Parathyroid adenoma (tissue), 2 donors: ENCODE measurements at regions not wholly inside any gene's neighbourhood (a gene's known extent, or its start where the extent isn't known, plus 50 kb on each side); places are given as distances from the start of the nearest gene placed in this dataset.

ENCODE experiments used
- H2AFZ ChIP-seq: fragments of 300-600 bp; sonication (generic); one replicate; pipeline ENCODE4 v1.7.0; 2017; ENCODE audit warnings: antibody characterized with exemption, mild to moderate bottlenecking
- H3K27ac ChIP-seq: fragments of 300-600 bp; sonication (generic); one replicate; pipeline ENCODE4 v1.7.0; 2017
- H3K27me3 ChIP-seq: fragments of 300-600 bp; sonication (generic); one replicate; pipeline ENCODE4 v1.7.0; 2017; ENCODE audit warnings: low read length; ENCODE audit not compliant: control insufficient read depth, insufficient read depth
- H3K36me3 ChIP-seq: fragments of 300-600 bp; sonication (generic); one replicate; pipeline ENCODE4 v1.7.0; 2017; ENCODE audit warnings: low read length; ENCODE audit not compliant: control insufficient read depth, insufficient read depth
- H3K4me1 ChIP-seq: fragments of 300-600 bp; sonication (generic); one replicate; pipeline ENCODE4 v1.7.0; 2017; ENCODE audit warnings: control low read depth
- H3K4me2 ChIP-seq: fragments of 300-600 bp; sonication (generic); one replicate; pipeline ENCODE4 v1.7.0; 2017; ENCODE audit warnings: low read length
- H3K4me3 ChIP-seq: fragments of 300-600 bp; sonication (generic); one replicate; pipeline ENCODE4 v1.7.0; 2017; ENCODE audit warnings: low read depth, low read length
- H3K79me2 ChIP-seq: fragments of 300-600 bp; sonication (generic); one replicate; pipeline ENCODE4 v1.7.0; 2017; ENCODE audit warnings: control low read depth
- H3K9ac ChIP-seq: fragments of 300-600 bp; sonication (generic); one replicate; pipeline ENCODE4 v1.7.0; 2017; ENCODE audit warnings: mild to moderate bottlenecking
- H3K9me3 ChIP-seq: fragments of 300-600 bp; sonication (generic); one replicate; pipeline ENCODE4 v1.7.0; 2017; ENCODE audit warnings: low read length; ENCODE audit not compliant: control insufficient read depth
- CTCF ChIP-seq: fragments of 300-600 bp; sonication (generic); IDR thresholded peaks from one replicate; pipeline ENCODE4 v1.7.0; 2017; ENCODE audit warnings: antibody characterized with exemption, mild to moderate bottlenecking
- donor health status: primary hyperparathyroidism.

- H3K27ac ChIP-seq: no peak overlapping the region
- H3K4me2 ChIP-seq: no peak overlapping the region
- no peak overlapping the region for H2AFZ ChIP-seq
- no peak overlapping the region for H3K9ac ChIP-seq
- no peaks in the 10 kb centered on the region for H3K4me1 ChIP-seq
- H3K79me2 ChIP-seq: no peaks in the 10 kb centered on the region
- H3K27me3 ChIP-seq: no peaks in the 10 kb centered on the region
- TF ChIP-seq CTCF: no peak
- H3K9me3 ChIP-seq: no peaks in the 10 kb centered on the region
- H3K36me3 ChIP-seq: no peaks in the 10 kb centered on the region
- no peak overlapping the region for H3K4me3 ChIP-seq
Measured at GRCh38 chr7:41339913-41340676, 362.8 kb downstream of the INHBA start.

GRCh38 chr7:41336981-41337380, 365.9 kb downstream of the INHBA start:
- no peak overlapping the region for H3K27ac ChIP-seq
- no peak for TF ChIP-seq CTCF
- H3K4me2 ChIP-seq: no peak overlapping the region
- H2AFZ ChIP-seq: no peak overlapping the region
- no peaks in the 10 kb centered on the region for H3K36me3 ChIP-seq
- H3K79me2 ChIP-seq: no peaks in the 10 kb centered on the region
- H3K27me3 ChIP-seq: no peaks in the 10 kb centered on the region
- no peak overlapping the region for H3K9ac ChIP-seq
- H3K4me3 ChIP-seq: no peak overlapping the region
- H3K4me1 ChIP-seq: no peaks in the 10 kb centered on the region
- no peaks in the 10 kb centered on the region for H3K9me3 ChIP-seq

GRCh38 chr7:41336455-41336952, 366.4 kb downstream of the INHBA start:
- Histone ChIP-seq H3K9ac (no peak overlapping the region), H3K9me3 (no peaks in the 10 kb centered on the region), H3K4me2 (no peak overlapping the region), H3K4me3 (no peak overlapping the region), H3K36me3 (no peaks in the 10 kb centered on the region), H3K27ac (no peak overlapping the region), H3K79me2 (no peaks in the 10 kb centered on the region), H2AFZ (no peak overlapping the region), H3K4me1 (no peaks in the 10 kb centered on the region), H3K27me3 (no peaks in the 10 kb centered on the region)
- TF ChIP-seq CTCF: no peak

GRCh38 chr7:41334071-41334862, 368.6 kb downstream of the INHBA start:
- Histone ChIP-seq H3K79me2 (no peaks in the 10 kb centered on the region), H3K9ac (no peak overlapping the region), H3K27me3 (no peaks in the 10 kb centered on the region), H3K9me3 (peaks cover 2% of the 10 kb centered on the region), H2AFZ (no peak overlapping the region), H3K4me1 (no peaks in the 10 kb centered on the region), H3K4me3 (no peak overlapping the region), H3K27ac (no peak overlapping the region), H3K36me3 (no peaks in the 10 kb centered on the region), H3K4me2 (no peak overlapping the region)
- no peak for TF ChIP-seq CTCF
